HG02981 (cell line): ENCODE measurements at regions not wholly inside any gene's neighbourhood (a gene's known extent, or its start where the extent isn't known, plus 50 kb on each side); places are given as distances from the start of the nearest gene placed in this dataset.
"Not testable (repeated sequence)": the region's sequence is repeated elsewhere in the genome, so short reads cannot be mapped to it uniquely, and the experiment has no call there.

ENCODE experiments used
- ATAC-seq: cut with Tn5 transposase; IDR thresholded peaks from one replicate; pipeline ENCODE4 v1.9.1; 2021; ENCODE audit warnings: mild to moderate bottlenecking, moderate library complexity; ENCODE audit not compliant: unreplicated experiment

- no peak for ATAC-seq
These were observed 1437.5 kb upstream of the CDH8 start for GRCh38 chr16:63473725-63474124.

- ATAC-seq: no peak
These were observed 1431.3 kb upstream of the CDH8 start for GRCh38 chr16:63467513-63467912.

GRCh38 chr16:63462316-63462715 is 1426.1 kb upstream of the CDH8 start:
- no peak for ATAC-seq

- ATAC-seq: no peak
These were observed 1425.1 kb upstream of the CDH8 start for GRCh38 chr16:63461248-63461841.

GRCh38 chr16:63458846-63459245 is 1422.6 kb upstream of the CDH8 start:
- ATAC-seq: no peak

- ATAC-seq: no peak
These were observed 1421.6 kb upstream of the CDH8 start for GRCh38 chr16:63457869-63458268.

- no peak for ATAC-seq
These were observed 1417.0 kb upstream of the CDH8 start for GRCh38 chr16:63453261-63453660.

GRCh38 chr16:63447121-63447520 is 1410.9 kb upstream of the CDH8 start:
- no peak for ATAC-seq

GRCh38 chr16:63442246-63442645 is 1406.0 kb upstream of the CDH8 start:
- ATAC-seq: no peak

GRCh38 chr16:63426275-63426870 is 1390.1 kb upstream of the CDH8 start:
- ATAC-seq: no peak

GRCh38 chr16:63422715-63423114 is 1386.5 kb upstream of the CDH8 start:
- no peak for ATAC-seq

GRCh38 chr16:63416712-63417111 is 1380.5 kb upstream of the CDH8 start:
- ATAC-seq: no peak

- no peak for ATAC-seq
These were observed 1378.8 kb upstream of the CDH8 start for GRCh38 chr16:63415014-63415413.

GRCh38 chr16:63410594-63410993 is 1374.4 kb upstream of the CDH8 start:
- no peak for ATAC-seq

- no peak for ATAC-seq
These were observed 1367.6 kb upstream of the CDH8 start for GRCh38 chr16:63403792-63404191.

GRCh38 chr16:63388277-63388676 is 1352.0 kb upstream of the CDH8 start:
- not testable (repeated sequence) for ATAC-seq

GRCh38 chr16:63385714-63386432 is 1349.6 kb upstream of the CDH8 start:
- no peak for ATAC-seq

- ATAC-seq: no peak
These were observed 1337.5 kb upstream of the CDH8 start for GRCh38 chr16:63373744-63374143.

GRCh38 chr16:63372815-63373214 is 1336.6 kb upstream of the CDH8 start:
- no peak for ATAC-seq

- ATAC-seq: no peak
These were observed 1336.0 kb upstream of the CDH8 start for GRCh38 chr16:63372283-63372682.

- no peak for ATAC-seq
These were observed 1329.5 kb upstream of the CDH8 start for GRCh38 chr16:63365649-63366304.

- no peak for ATAC-seq
These were observed 1327.5 kb upstream of the CDH8 start for GRCh38 chr16:63363738-63364137.
